GM19043 (cell line): ENCODE measurements at regions not wholly inside any gene's neighbourhood (a gene's known extent, or its start where the extent isn't known, plus 50 kb on each side); places are given as distances from the start of the nearest gene placed in this dataset.
"Not testable (repeated sequence)": the region's sequence is repeated elsewhere in the genome, so short reads cannot be mapped to it uniquely, and the experiment has no call there.

Source experiments
- ATAC-seq: cut with Tn5 transposase; IDR thresholded peaks from one replicate; pipeline ENCODE4 v1.9.1; 2021; ENCODE audit warnings: low read depth; ENCODE audit not compliant: unreplicated experiment

DNA sequence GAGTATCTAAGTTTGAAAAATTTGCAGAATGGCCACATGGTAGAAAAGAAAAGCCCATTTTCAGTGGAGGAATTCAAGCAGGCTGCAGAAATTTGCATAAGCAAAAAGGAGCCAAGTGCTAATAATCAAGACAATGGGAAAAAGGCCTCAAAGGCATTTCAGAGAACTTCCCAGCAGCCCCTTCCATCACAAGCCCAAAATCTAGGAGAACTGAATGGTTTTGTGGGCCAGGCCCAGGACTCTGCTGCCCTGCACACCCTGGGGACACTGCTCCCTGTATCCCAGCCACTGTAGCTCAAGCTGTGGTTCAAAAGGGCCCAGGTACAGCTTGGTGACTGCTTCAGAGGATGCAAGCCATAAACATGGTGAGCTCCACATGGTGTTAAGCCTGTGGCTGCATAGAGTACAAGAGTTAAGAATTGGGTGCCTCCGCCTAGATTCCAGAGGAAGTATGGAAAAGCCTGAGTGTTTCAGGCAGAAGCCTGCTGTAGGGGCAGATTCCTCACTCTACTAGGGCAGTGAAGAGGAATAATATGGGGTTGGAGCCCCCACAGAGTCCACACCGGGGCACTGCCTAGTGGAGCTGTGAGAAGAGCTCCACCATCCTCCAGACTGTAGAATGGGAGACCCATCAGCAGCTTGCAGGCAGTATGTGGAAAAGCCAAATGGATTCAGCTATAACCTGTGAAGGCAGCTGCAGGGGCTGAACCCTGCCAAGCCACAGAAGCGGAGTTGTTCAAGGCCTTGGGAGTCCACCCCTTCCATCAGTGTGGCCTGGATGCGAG is 720.7 kb upstream of the CTNND2 start:
- no peak for ATAC-seq

DNA sequence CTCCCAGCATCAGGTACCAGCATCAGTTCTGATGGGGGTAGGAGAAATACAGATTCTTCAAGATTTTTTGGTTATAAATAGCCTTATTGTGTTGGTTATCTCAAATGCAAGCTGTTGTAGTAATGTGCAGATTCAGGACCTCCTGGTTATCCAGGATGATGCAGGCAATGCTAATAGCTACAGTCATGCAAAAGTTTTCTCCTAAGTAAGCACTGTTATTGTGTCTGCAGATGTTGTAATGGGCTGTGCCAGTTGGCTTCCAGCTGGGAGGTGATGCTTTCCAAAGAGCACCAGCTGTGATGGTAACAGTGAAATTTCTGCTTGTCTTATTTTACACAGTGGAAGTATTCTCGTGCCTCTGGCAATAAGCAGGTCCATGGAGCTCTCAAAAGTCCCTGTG is 719.2 kb upstream of the CTNND2 start:
- ATAC-seq, result no peak

- ATAC-seq, result no peak
Measured at GRCh38 chr5:12616093-12616492, 711.8 kb upstream of the CTNND2 start.

GRCh38 chr5:12615141-12615820 is 711.0 kb upstream of the CTNND2 start:
- ATAC-seq, result no peak

- ATAC-seq, result no peak
Measured at GRCh38 chr5:12614608-12615007, 710.4 kb upstream of the CTNND2 start.

DNA sequence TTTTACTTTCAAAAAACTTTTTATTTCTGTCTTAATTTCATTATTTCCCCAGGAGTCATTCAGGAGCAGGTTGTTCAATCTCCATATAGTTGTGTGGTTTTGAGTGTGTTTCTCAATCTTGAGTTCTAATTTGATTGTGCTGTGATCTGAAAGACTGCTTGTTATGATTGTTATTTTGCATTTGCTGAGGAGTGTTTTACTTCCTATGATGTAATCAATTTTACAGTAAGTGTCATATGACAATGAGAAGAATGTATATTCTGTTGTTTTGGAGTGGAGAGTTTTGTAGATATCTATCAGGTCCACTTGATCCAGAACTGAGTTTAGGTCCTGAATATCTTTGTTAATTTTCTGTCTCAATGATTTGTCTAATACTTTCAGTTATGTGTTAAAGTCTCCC is 706.9 kb upstream of the CTNND2 start:
- ATAC-seq, result no peak

- ATAC-seq, result not testable (repeated sequence)
Measured at GRCh38 chr5:12607817-12608216, 703.6 kb upstream of the CTNND2 start.

GRCh38 chr5:12592228-12592627 is 688.0 kb upstream of the CTNND2 start:
- ATAC-seq, result no peak

DNA sequence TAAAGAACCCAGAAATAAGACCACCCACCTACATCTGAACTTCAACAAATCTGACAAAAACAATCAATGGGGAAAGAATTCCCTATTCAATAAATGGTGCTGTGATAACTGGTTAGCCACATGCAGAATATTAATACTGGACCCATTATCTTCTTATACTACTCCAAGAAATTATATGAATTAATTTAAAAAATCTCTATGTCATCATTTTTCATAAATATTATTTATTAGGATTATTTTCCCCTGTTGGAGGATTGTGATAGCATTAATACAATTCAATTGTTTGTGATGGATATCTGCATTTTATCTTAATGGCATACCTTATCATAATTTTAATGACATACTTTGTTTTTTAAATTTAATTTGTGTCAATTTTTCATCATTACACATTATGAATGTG is 682.2 kb upstream of the CTNND2 start:
- ATAC-seq, result no peak

DNA sequence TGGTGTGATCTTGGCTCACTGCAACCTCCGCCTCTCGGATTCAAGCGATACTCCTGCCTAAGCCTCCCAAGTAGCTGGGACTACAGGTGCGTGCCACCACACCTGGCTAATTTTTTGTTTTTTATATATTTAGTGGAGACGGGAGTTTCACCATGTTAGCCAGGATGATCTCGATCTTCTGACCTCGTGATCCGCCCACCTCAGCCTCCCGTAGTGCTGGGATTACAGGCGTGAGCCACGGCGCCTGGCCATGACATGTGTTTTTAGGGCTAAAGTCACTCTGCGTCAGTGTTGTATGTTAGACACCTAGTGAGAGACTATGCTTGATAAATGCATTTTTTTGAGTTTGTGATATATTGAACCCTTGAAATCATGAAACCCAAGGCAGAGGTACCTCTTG is 674.6 kb upstream of the CTNND2 start:
- not testable (repeated sequence) for ATAC-seq

DNA sequence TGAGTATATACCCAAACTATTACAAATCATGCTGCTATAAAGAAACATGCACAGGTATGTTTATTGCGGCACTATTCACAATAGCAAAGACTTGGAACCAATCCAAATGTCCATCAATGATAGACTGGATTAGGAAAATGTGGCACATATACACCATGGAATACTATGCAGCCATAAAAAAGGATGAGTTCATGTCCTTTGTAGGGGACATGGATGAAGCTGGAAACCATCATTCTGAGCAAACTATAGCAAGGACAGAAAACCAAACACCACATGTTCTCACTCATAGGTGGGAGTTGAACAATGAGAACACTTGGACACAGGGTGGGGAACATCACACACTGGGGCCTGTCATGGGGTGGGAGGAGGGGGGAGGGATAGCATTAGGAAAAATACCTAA is 672.7 kb upstream of the CTNND2 start:
- not testable (repeated sequence) for ATAC-seq

- ATAC-seq, result not testable (repeated sequence)
Measured at GRCh38 chr5:12574298-12575093, 670.2 kb upstream of the CTNND2 start.

- ATAC-seq, result not testable (repeated sequence)
Measured at GRCh38 chr5:12573916-12574297, 669.7 kb upstream of the CTNND2 start.

GRCh38 chr5:12570688-12571087 is 666.4 kb upstream of the CTNND2 start:
- no peak for ATAC-seq

GRCh38 chr5:12566441-12566840 is 662.2 kb upstream of the CTNND2 start:
- no peak for ATAC-seq

DNA sequence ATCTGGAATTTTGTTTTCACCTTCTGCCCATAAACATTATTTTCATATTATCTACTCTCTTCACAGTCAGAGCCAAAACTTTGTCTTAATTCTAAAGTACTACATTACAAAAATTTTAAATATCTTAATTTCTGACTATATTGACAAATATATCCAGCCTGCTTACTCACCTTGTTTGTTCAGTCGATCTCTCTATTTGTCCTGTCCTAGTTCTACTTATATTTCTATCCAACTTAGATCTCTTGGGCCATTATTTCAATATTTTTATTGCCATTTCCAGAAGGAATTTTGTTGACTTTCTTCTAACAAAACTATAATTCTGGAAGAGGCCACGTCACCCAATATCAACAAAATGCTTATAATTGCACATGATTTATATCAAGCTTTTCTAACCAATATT is 652.8 kb upstream of the CTNND2 start:
- no peak for ATAC-seq

- ATAC-seq, result no peak
Measured at GRCh38 chr5:12526113-12526512, 621.9 kb upstream of the CTNND2 start.

DNA sequence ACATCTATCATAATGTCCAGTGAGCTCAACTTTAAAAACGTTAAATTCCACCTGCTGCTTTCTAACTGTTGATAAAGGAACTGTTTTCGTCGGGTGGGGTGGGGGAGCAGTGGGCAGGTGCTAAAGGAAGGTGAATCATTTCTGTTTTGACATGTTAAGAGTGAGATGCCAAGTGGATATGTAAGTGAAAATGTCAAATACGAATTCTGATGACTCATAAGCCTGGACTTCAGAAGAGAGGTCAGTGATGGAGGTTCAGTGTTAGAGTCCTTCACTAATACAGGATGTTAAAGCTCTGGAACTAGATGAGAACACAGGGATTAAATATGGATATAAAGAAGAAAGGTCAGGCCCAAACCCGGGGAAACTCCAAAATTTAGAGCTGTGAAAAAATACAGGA is 617.9 kb upstream of the CTNND2 start:
- ATAC-seq, result no peak

- ATAC-seq, result not testable (repeated sequence)
Measured at GRCh38 chr5:12504983-12505382, 600.7 kb upstream of the CTNND2 start.

DNA sequence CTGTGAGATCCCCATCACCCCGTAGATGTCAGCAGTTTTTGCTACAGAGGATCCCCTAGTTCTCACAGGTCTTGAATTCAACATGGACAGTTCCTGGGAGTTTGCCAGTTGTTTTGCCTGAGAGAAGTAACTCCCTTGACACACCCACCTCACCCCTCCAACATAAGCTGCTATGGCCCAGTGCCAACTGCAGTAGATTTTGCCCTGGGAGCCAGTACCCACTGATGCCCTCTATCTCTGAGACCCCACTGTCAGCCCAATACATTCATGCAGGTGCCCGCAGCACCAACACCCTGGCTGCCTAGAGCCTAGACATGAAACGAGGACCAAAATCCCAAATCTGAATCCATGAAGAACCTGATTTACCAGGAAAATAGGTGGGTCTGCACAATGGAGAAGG is 583.9 kb upstream of the CTNND2 start:
- ATAC-seq, result no peak

GRCh38 chr5:12480487-12480886 is 576.2 kb upstream of the CTNND2 start:
- no peak for ATAC-seq
